Type B pancreatic cell (in vitro differentiated cells): ENCODE measurements at regions not wholly inside any gene's neighbourhood (a gene's known extent, or its start where the extent isn't known, plus 50 kb on each side); places are given as distances from the start of the nearest gene placed in this dataset.

Experiments used
- DNase-seq: peaks from one replicate; pipeline ENCODE4 v3.0.0; 2021; ENCODE audit warnings: mixed read lengths; ENCODE audit not compliant: unreplicated experiment; ENCODE audit errors: extremely low spot score
- H3K27ac Mint-ChIP-seq: 2 replicates; pipeline ENCODE4 v1.8.0; 2021; ENCODE audit warnings: mild to moderate bottlenecking, mixed read lengths
- H3K27me3 Mint-ChIP-seq: 2 replicates; pipeline ENCODE4 v1.8.0; 2021; ENCODE audit warnings: mixed read lengths
- H3K36me3 Mint-ChIP-seq: 2 replicates; pipeline ENCODE4 v1.8.0; 2021; ENCODE audit warnings: mixed read lengths
- H3K4me1 Mint-ChIP-seq: one replicate; pipeline ENCODE4 v1.8.0; 2021; ENCODE audit warnings: mixed read lengths; ENCODE audit not compliant: unreplicated experiment
- H3K4me3 Mint-ChIP-seq: 2 replicates; pipeline ENCODE4 v1.8.0; 2021; ENCODE audit warnings: mild to moderate bottlenecking, mixed read lengths
- H3K9me3 Mint-ChIP-seq: 2 replicates; pipeline ENCODE4 v1.8.0; 2021; ENCODE audit warnings: mixed read lengths
- TF ChIP-seq, protein P1 (sequence below): fragments of 200-600 bp; sonication (generic); conservative IDR thresholded peaks from 2 replicates; pipeline ENCODE4 v1.5.0; 2021; ENCODE audit warnings: antibody characterized with exemption, mild to moderate bottlenecking

- Mint-ChIP-seq H3K4me1 (peaks cover 35% of the 10 kb centered on the region), H3K27me3 (no peaks in the 10 kb centered on the region), H3K4me3 (no peak overlapping the region), H3K9me3 (no peaks in the 10 kb centered on the region), H3K27ac (no peak overlapping the region), H3K36me3 (no peaks in the 10 kb centered on the region)
- no peak for DNase-seq
- TF ChIP-seq, protein P1, sequence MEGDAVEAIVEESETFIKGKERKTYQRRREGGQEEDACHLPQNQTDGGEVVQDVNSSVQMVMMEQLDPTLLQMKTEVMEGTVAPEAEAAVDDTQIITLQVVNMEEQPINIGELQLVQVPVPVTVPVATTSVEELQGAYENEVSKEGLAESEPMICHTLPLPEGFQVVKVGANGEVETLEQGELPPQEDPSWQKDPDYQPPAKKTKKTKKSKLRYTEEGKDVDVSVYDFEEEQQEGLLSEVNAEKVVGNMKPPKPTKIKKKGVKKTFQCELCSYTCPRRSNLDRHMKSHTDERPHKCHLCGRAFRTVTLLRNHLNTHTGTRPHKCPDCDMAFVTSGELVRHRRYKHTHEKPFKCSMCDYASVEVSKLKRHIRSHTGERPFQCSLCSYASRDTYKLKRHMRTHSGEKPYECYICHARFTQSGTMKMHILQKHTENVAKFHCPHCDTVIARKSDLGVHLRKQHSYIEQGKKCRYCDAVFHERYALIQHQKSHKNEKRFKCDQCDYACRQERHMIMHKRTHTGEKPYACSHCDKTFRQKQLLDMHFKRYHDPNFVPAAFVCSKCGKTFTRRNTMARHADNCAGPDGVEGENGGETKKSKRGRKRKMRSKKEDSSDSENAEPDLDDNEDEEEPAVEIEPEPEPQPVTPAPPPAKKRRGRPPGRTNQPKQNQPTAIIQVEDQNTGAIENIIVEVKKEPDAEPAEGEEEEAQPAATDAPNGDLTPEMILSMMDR: no peak
Observed at GRCh38 chr20:51960047-51960675, 157.8 kb upstream of the SALL4 start.

DNA sequence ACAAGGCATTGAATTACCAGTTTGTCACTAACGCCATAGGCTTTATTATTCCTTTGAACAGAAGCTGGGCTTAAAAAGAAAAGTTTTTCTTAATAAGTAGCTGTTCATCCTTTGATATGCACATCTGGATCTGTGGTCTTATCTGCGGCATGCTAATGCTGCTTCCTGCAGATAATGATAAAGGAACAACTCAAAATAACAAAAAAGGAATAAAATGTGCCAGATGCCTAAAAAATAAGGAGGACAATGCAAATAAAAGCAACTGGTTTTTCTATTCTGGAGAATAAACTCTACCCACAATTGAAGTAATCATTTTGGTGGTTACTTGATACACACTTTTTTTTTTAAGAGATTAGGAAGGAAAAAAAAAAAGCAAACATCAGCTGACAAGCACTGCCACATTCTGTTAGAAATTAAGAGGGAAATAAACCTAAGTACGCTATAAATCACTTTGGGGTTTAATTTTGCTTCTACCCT, 156.8 kb upstream of the SALL4 start:
- DNase-seq: no peak
- no peaks in the 10 kb centered on the region for H3K9me3 Mint-ChIP-seq
- H3K36me3 Mint-ChIP-seq: no peaks in the 10 kb centered on the region
- TF ChIP-seq, protein P1: no peak
- peaks cover 35% of the 10 kb centered on the region for H3K4me1 Mint-ChIP-seq
- H3K4me3 Mint-ChIP-seq: peak overlapping the region; percentile 66
- peak overlapping the region; percentile 53 for H3K27ac Mint-ChIP-seq
- H3K27me3 Mint-ChIP-seq: no peaks in the 10 kb centered on the region

GRCh38 chr20:51958099-51959065, 156.1 kb upstream of the SALL4 start:
- Mint-ChIP-seq H3K27ac (peak overlapping the region; percentile 53), H3K36me3 (no peaks in the 10 kb centered on the region), H3K4me3 (peak overlapping the region; percentile 66), H3K9me3 (no peaks in the 10 kb centered on the region), H3K4me1 (peaks cover 35% of the 10 kb centered on the region), H3K27me3 (no peaks in the 10 kb centered on the region)
- no peak for DNase-seq
- TF ChIP-seq, protein P1: no peak

- no peaks in the 10 kb centered on the region for H3K27me3 Mint-ChIP-seq
- H3K36me3 Mint-ChIP-seq: no peaks in the 10 kb centered on the region
- DNase-seq: no peak
- H3K4me3 Mint-ChIP-seq: no peak overlapping the region
- TF ChIP-seq, protein P1: no peak
- H3K27ac Mint-ChIP-seq: no peak overlapping the region
- no peaks in the 10 kb centered on the region for H3K9me3 Mint-ChIP-seq
- peaks cover 24% of the 10 kb centered on the region for H3K4me1 Mint-ChIP-seq
Observed at GRCh38 chr20:51955756-51956155, 153.4 kb upstream of the SALL4 start.

GRCh38 chr20:51953731-51954340, 151.5 kb upstream of the SALL4 start:
- TF ChIP-seq, protein P1: no peak
- Mint-ChIP-seq H3K27me3 (no peaks in the 10 kb centered on the region), H3K4me3 (no peak overlapping the region), H3K27ac (peak overlapping the region; percentile 13), H3K9me3 (no peaks in the 10 kb centered on the region), H3K36me3 (no peaks in the 10 kb centered on the region), H3K4me1 (peaks cover 14% of the 10 kb centered on the region)
- no peak for DNase-seq
